ENCODE measurements at regions not wholly inside any gene's neighbourhood (a gene's known extent, or its start where the extent isn't known, plus 50 kb on each side); places are given as distances from the start of the nearest gene placed in this dataset.

- DNase-seq (ENCODE audit: low spot score): no peak
Measured at GRCh38 chr2:42895134-42895790, 102.9 kb upstream of the HAAO start.

GRCh38 chr2:42893047-42893758, 100.8 kb upstream of the HAAO start:
- DNase-seq (ENCODE audit: low spot score): no peak

DNA sequence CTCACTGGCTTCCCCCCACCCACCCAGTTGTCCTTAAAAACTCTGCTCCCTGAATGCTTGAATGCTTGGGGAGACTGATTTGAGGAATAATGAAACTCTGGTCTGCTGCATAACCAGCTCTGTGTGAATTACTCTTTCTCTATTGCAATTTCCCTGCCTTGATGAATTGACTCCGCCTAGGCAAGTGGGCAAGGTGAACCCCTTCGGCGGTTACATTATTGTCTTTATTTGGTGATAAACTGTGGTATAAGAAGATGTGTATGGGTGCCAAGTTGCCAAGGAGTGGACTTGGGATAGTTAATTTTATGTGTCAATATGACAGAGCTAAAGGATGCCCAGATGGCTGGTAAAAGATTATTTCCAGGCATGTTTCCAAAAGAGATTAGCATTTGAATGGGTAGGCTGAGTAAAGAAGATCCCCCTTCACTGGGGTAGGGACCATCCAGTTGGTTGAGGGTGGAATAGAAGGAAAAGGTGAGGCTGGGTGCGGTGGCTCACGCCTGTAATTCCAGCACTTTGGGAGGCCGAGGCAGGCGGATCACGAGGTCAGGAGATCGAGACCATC, 98.5 kb upstream of the HAAO start:
- no peak for DNase-seq (ENCODE audit: low spot score)

GRCh38 chr2:42888321-42889245, 96.2 kb upstream of the HAAO start:
- DNase-seq (ENCODE audit: low spot score): no peak

DNA sequence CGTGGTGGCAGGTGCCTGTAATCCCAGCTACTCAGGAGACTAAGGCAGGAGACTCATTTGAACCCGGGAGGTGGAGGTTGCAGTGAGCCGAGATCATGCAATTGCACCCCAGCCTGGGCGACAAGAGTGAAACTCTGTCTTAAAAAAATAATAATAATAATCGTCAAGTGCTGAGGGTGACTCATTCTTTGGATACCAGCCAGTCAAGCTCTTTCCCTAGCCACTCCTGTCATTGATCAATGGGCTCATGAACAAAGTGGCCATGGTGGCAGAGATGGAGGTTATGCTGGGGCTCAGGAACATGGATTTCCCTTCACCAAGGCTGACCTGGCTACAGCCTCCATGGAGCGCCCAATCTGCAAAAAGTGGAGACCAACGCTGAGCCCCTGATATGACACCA, 94.5 kb upstream of the HAAO start:
- DNase-seq (ENCODE audit: low spot score): no peak

DNA sequence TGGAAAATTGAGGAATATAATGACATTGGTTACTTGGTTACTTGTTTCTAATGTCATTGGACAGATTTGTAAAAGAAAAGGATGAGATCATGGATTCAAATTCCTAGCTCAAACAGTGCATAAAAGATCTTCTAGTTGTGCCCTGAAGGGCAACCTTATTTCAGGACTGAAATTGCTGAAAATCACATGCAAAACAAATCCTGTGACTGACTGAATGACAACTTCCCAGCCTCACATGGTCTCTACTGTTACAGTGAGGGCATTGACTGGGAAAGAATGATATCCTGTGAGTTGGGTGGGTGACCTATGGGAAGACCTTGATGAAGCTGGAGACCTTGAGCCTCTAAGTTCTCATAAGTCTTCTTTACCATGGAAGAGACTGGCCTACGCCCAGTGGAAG, 90.4 kb upstream of the HAAO start:
- DNase-seq (ENCODE audit: low spot score): no peak

GRCh38 chr2:42881732-42882131, 89.3 kb upstream of the HAAO start:
- no peak for DNase-seq (ENCODE audit: low spot score)

- no peak for DNase-seq (ENCODE audit: low spot score)
Measured at GRCh38 chr2:42880738-42881690, 88.6 kb upstream of the HAAO start.

GRCh38 chr2:42879913-42880737, 87.7 kb upstream of the HAAO start:
- DNase-seq (ENCODE audit: low spot score): no peak

- DNase-seq (ENCODE audit: low spot score): no peak
Measured at GRCh38 chr2:42879121-42879705, 86.8 kb upstream of the HAAO start.

GRCh38 chr2:42878581-42878980, 86.2 kb upstream of the HAAO start:
- DNase-seq (ENCODE audit: low spot score): no peak

- DNase-seq (ENCODE audit: low spot score): no peak
Measured at GRCh38 chr2:42877936-42878335, 85.6 kb upstream of the HAAO start.

DNA sequence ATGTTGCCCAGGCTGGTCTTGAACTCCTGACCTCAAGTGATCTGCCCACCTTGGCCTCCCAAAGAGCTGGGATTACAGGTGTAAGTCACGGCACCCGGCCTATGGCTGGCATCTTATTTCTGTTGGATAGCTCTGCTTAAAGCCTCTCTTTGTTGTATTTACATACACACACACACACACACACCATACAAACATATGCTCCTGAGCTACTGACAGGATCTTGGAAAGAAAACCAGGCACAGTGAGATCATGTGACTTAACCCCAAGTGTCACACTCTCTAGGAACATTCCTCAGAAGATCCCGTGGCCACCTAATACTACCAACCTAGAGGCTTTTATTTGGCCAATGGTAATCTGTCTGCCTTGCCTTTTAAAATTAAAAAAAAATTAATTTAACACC, 85.1 kb upstream of the HAAO start:
- DNase-seq (ENCODE audit: low spot score): no peak

- DNase-seq (ENCODE audit: low spot score): no peak
Measured at GRCh38 chr2:42876326-42876751, 84.0 kb upstream of the HAAO start.

DNA sequence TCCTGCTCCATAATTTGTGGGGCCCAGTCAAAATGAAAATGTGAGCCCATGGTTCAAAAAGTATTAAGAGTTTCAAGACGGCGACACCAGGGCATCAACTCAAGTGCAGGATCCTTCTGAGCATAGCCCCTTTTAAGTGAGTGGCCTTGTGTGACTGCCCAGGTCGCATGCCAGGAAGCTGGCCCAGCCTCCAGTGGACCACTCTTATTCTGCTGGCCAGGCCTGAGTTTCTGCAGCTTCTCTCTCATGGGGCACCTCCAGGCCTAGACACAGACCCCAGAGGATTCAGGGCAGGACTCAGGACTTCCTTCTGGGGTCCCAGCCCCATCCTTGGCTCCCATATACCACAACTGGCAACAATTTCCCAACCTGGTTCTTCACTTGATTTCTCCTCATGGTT, 83.5 kb upstream of the HAAO start:
- DNase-seq (ENCODE audit: low spot score): no peak

DNA sequence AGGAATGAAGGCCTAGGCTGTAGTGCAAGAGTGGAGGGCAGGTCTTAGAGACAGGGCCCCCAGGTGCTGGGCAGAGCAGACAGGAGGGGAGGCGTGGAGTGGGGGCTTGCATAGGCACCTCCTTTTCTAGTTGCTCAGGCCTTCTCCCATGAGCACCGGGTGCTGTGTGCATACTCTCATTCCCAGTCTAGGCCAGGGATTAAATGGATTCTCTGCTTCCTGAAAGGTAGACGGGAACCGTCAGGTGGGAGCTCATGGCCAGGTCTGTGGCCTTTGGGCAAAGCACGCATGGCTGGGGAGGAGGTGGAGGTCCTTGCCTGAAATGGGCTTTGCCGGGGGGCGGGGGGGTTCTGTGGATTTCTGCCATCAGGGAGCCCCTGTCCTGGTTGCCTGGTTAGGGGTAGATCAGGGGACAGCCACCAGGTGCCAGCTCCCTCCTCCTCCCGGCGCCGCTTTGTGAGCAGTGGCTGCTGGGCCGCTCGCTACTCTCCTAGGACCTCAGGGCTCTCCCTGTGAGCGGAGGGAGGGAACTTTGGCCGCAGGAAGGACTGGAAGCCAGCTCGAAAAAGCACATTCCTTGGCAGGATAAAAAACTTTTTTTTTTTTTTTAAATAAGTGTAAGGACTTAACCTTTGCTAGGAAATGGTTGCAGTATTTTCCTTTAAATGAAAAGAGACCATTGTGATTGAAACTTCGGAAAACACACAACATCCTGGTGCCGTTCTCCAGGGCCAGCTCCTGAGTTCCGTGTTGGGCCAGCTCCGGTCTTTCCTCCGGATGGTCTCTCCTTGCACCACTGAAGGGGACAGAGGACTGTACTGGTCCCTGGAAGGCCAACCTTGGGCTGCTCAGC, 82.8 kb upstream of the HAAO start:
- no peak for DNase-seq (ENCODE audit: low spot score)

DNA sequence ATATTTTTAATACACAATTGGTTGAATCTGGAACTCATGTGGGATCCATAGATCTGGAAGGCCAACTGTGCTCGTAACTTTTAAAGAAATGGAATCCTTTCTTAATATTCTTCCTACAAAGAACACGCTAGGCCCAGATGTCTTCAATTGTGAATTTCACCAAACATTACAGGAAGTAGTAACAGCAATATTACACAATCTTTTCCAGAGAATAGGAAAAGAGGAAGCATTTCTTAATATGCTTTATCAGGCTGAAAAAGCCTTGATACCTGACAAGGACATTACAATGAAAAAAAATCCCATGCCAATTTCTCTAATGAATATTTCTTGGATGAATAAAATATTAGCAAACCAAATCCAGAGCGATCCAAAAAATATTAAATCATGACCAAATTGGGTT, 80.3 kb upstream of the HAAO start:
- no peak for DNase-seq (ENCODE audit: low spot score)

DNA sequence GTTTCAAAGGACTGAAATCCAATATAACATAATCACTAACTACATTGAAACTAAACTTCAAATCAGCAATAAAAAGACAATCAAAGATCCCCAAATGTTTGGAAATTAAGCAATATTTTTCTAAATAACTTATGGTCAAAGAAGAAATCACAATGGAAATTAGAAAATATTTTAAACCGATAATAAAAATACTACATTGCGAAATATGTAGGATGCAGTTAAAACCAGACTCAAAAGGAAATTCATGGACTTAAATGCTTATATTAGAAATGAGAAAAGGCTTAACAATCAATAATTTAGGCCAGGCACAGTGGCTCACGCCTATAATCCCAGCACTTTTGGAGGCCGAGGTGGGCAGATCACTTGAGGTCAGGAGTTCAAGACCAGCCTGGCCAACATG, 79.0 kb upstream of the HAAO start:
- DNase-seq (ENCODE audit: low spot score): no peak

DNA sequence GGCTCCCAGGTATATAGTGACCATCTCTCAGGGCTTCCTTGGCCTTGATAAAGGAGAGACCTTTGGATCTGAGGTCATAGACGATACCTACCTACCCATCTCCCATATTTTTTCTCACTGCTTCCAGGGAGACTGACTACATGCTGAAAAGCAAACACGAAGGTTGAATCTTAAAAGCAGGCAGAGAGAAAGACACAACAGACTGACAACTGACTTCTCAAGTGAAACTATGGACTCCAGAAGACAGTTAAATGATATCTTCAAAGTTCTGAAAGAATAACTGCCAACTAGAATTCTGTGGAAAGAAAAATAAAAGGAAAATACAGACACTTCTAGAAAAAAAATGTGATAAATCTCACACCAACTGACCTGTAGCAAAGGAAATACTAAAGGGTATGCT, 76.5 kb upstream of the HAAO start:
- no peak for DNase-seq (ENCODE audit: low spot score)

Measured in NAMALWA (cell line).